OCI-LY1 (cell line): ENCODE measurements at regions not wholly inside any gene's neighbourhood (a gene's known extent, or its start where the extent isn't known, plus 50 kb on each side); places are given as distances from the start of the nearest gene placed in this dataset.

Experiments used
- H2AFZ ChIP-seq: fragments of 200-600 bp; sonication (generic), shearing (Covaris generic); 2 replicates; pipeline ENCODE4 v1.6.0; 2014; ENCODE audit warnings: antibody characterized with exemption, mild to moderate bottlenecking, low read length
- H3F3A ChIP-seq: fragments of 200-600 bp; sonication (generic), shearing (Covaris generic); 2 replicates; pipeline ENCODE4 v1.6.0; 2014; ENCODE audit warnings: mild to moderate bottlenecking, antibody characterized with exemption, low read length, moderate library complexity; ENCODE audit not compliant: insufficient read depth
- H3K27ac ChIP-seq: fragments of 200-600 bp; sonication (generic); 2 replicates; pipeline ENCODE4 v1.5.1; 2014; ENCODE audit warnings: low read length, mixed run types, mild to moderate bottlenecking, low read depth; ENCODE audit not compliant: poor library complexity, severe bottlenecking
- H3K27me3 ChIP-seq: fragments of 200-600 bp; sonication (generic); 2 replicates; pipeline ENCODE4 v1.6.0; 2014; ENCODE audit warnings: antibody characterized with exemption, mild to moderate bottlenecking, low read length, moderate library complexity; ENCODE audit not compliant: insufficient read depth
- H3K36me3 ChIP-seq: fragments of 200-600 bp; sonication (generic); 2 replicates; pipeline ENCODE4 v1.6.1; 2014; ENCODE audit warnings: mild to moderate bottlenecking, antibody characterized with exemption, low read length, moderate library complexity, mixed read lengths; ENCODE audit not compliant: insufficient read depth
- H3K4me1 ChIP-seq: fragments of 200-600 bp; sonication (generic); 2 replicates; pipeline ENCODE4 v1.5.1; 2014; ENCODE audit warnings: mild to moderate bottlenecking, low read length, moderate library complexity; ENCODE audit not compliant: insufficient read depth, severe bottlenecking
- H3K4me2 ChIP-seq: fragments of 200-600 bp; sonication (generic), shearing (Covaris generic); 2 replicates; pipeline ENCODE4 v1.6.1; 2014; ENCODE audit warnings: low read length
- H3K4me3 ChIP-seq: fragments of 200-600 bp; sonication (generic); 2 replicates; pipeline ENCODE4 v1.5.1; 2014; ENCODE audit warnings: low read length, low read depth, mild to moderate bottlenecking, mixed read lengths; ENCODE audit not compliant: poor library complexity, severe bottlenecking
- H3K79me2 ChIP-seq: fragments of 200-600 bp; shearing (Covaris generic); 2 replicates; pipeline ENCODE4 v1.6.1; 2016; ENCODE audit warnings: mixed run types, low read length, mixed read lengths; ENCODE audit not compliant: insufficient read depth
- H3K9ac ChIP-seq: fragments of 200-600 bp; sonication (generic), shearing (Covaris generic); 2 replicates; pipeline ENCODE4 v1.6.1; 2014; ENCODE audit warnings: mild to moderate bottlenecking, low read length, mixed read lengths
- H3K9me2 ChIP-seq: fragments of 200-600 bp; sonication (generic), shearing (Covaris generic); 2 replicates; pipeline ENCODE4 v1.6.1; 2014; ENCODE audit warnings: low read depth, mild to moderate bottlenecking, low read length, mixed read lengths
- H3K9me3 ChIP-seq: fragments of 200-600 bp; shearing (Covaris generic); 2 replicates; pipeline ENCODE4 v1.6.1; 2014; ENCODE audit warnings: low read length, mixed read lengths
- H4K20me1 ChIP-seq: fragments of 200-600 bp; sonication (generic), shearing (Covaris generic); 2 replicates; pipeline ENCODE4 v1.6.0; 2016; ENCODE audit warnings: mild to moderate bottlenecking, low read length; ENCODE audit not compliant: insufficient read depth
- EZH2 ChIP-seq: fragments of 200-600 bp; sonication (generic), shearing (Covaris generic); IDR thresholded peaks from 2 replicates; pipeline ENCODE4 v1.8.0; 2017; ENCODE audit warnings: borderline replicate concordance, mixed run types, mild to moderate bottlenecking, antibody characterized with exemption, low read length, moderate library complexity, mixed read lengths
- TF ChIP-seq, protein P1 (sequence below): fragments of 200-600 bp; sonication (generic), shearing (Covaris generic); IDR thresholded peaks from 2 replicates; pipeline ENCODE4 v1.5.1; 2017; ENCODE audit warnings: mild to moderate bottlenecking, antibody characterized with exemption, low read length, moderate library complexity, mixed read lengths

DNA sequence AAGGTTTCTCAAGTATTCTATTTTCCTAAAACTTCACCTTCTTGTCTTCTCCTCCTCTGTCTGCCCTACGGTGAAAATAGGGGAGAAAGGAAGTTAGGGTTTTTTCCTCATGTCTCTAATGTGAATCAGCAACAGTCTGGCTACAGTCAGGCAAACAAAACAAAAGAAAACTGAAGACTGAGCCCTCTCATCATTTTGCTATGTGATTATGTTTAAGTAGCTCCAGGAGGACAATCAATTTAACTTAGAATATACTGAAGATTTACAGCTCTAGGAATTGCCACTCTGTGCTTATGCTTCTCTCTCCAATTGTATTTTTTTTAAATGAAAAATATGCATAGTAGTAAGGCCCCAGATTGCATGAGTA lies 316.2 kb downstream of the GPAT3 start:
- Histone ChIP-seq H4K20me1 (no peaks in the 10 kb centered on the region), H3F3A (no peaks in the 10 kb centered on the region), H3K4me2 (no peak overlapping the region), H3K9me3 (no peaks in the 10 kb centered on the region), H3K4me3 (no peak overlapping the region), H3K27me3 (no peaks in the 10 kb centered on the region), H3K27ac (no peak overlapping the region), H3K36me3 (no peaks in the 10 kb centered on the region), H2AFZ (no peak overlapping the region), H3K4me1 (no peaks in the 10 kb centered on the region), H3K9me2 (no peaks in the 10 kb centered on the region), H3K79me2 (no peaks in the 10 kb centered on the region), H3K9ac (no peak overlapping the region)
- TF ChIP-seq EZH2, result no peak
- TF ChIP-seq, protein P1, sequence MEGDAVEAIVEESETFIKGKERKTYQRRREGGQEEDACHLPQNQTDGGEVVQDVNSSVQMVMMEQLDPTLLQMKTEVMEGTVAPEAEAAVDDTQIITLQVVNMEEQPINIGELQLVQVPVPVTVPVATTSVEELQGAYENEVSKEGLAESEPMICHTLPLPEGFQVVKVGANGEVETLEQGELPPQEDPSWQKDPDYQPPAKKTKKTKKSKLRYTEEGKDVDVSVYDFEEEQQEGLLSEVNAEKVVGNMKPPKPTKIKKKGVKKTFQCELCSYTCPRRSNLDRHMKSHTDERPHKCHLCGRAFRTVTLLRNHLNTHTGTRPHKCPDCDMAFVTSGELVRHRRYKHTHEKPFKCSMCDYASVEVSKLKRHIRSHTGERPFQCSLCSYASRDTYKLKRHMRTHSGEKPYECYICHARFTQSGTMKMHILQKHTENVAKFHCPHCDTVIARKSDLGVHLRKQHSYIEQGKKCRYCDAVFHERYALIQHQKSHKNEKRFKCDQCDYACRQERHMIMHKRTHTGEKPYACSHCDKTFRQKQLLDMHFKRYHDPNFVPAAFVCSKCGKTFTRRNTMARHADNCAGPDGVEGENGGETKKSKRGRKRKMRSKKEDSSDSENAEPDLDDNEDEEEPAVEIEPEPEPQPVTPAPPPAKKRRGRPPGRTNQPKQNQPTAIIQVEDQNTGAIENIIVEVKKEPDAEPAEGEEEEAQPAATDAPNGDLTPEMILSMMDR, result no peak

DNA sequence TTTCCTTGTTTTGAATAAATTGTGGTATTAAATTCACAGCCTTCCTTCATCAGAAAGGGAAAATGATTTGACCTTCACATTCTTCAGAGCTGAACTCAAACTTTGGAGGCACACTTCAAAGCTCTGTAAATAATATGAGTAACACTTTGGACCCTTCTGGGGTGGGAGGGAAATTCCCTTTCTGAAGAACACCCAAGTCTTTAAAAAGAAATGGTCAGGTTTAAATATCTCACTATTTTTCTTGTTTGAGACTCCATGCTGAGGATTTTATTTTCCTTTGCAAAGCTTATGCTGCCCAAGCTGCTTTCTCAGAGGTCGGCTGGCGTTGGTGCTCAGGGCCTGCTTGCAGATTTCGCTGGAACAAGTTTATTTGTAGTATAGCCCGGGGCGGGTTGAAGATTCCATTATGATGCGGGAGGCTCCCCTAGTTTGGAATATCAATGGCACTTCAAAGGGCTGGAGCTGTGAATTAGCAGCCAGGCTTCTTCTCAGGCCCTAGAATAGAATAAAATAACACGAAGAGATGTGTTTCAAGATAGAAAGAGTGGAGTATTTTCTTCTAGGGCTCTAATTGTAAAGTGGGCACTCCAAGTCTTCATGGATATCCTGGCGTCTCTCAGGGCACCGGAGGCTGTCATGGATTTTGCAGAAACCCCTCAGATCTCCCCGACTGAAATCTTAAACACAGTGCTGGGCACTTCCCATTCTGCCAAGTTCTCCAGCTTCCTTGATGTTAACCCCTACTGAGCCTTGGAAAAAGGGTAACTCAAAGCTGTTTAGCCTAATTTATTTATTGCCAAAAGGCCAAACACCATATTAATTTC lies 315.6 kb downstream of the GPAT3 start:
- H4K20me1 ChIP-seq, result no peaks in the 10 kb centered on the region
- no peaks in the 10 kb centered on the region for H3K36me3 ChIP-seq
- no peaks in the 10 kb centered on the region for H3K79me2 ChIP-seq
- H2AFZ ChIP-seq, result no peak overlapping the region
- H3F3A ChIP-seq, result no peaks in the 10 kb centered on the region
- H3K4me2 ChIP-seq, result no peak overlapping the region
- TF ChIP-seq, protein P1, result no peak
- no peaks in the 10 kb centered on the region for H3K9me2 ChIP-seq
- H3K4me3 ChIP-seq, result no peak overlapping the region
- H3K27ac ChIP-seq, result no peak overlapping the region
- no peak overlapping the region for H3K9ac ChIP-seq
- no peaks in the 10 kb centered on the region for H3K9me3 ChIP-seq
- H3K27me3 ChIP-seq, result no peaks in the 10 kb centered on the region
- no peaks in the 10 kb centered on the region for H3K4me1 ChIP-seq

DNA sequence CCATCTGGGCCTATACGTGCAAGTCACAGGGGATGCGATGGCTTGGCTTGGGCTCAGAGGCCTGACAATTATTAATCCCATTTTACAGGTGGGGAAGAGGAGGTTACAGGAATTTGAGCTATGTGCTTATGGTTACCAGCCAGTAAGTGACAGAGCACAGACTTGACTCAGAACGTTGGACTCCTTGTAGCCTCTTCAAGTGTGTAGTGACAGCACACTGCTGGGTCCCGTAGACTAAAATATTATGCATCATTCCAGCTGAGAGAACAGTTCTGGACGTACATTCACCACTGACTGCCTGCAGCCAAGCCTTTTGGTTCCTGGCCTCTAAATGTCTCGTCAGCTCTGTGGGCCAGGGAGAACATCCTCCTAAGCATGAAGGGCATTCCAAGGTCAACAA lies 314.5 kb downstream of the GPAT3 start:
- Histone ChIP-seq H3K9ac (no peak overlapping the region), H4K20me1 (no peaks in the 10 kb centered on the region), H3K4me2 (no peak overlapping the region), H3F3A (no peaks in the 10 kb centered on the region), H3K4me3 (no peak overlapping the region), H3K4me1 (no peaks in the 10 kb centered on the region), H3K27me3 (no peaks in the 10 kb centered on the region), H3K9me3 (no peaks in the 10 kb centered on the region), H3K9me2 (no peaks in the 10 kb centered on the region), H3K27ac (no peak overlapping the region), H2AFZ (no peak overlapping the region), H3K36me3 (no peaks in the 10 kb centered on the region), H3K79me2 (no peaks in the 10 kb centered on the region)
- TF ChIP-seq, protein P1, result no peak
- no peak for TF ChIP-seq EZH2
